Gastroesophageal sphincter (tissue), 4 donors: ENCODE measurements at regions not wholly inside any gene's neighbourhood (a gene's known extent, or its start where the extent isn't known, plus 50 kb on each side); places are given as distances from the start of the nearest gene placed in this dataset.

Source experiments
- ATAC-seq: fragments of 150-250 bp; one replicate; pipeline ENCODE4 v1.9.1; 2016; ENCODE audit warnings: mild to moderate bottlenecking, moderate library complexity
- H3K27ac ChIP-seq, 4 donors: fragments of 200-600 bp; sonication (generic) in 3 of 4; 1 replicate in 3 of 4; 2 replicates in 1 of 4; pipeline ENCODE4 v1.5.1; 2016 to 2019
- H3K27me3 ChIP-seq: fragments of 200-600 bp; sonication (generic); one replicate; pipeline ENCODE4 v1.5.1; 2019
- H3K36me3 ChIP-seq, 2 donors: fragments of 200-600 bp; sonication (generic); one replicate each; pipeline ENCODE4 v1.5.1; 2019; ENCODE audit warnings: control low read depth in 1 of 2
- H3K4me1 ChIP-seq, 3 donors: fragments of 200-600 bp; sonication (generic); 1 replicate in 2 of 3; 2 replicates in 1 of 3; pipeline ENCODE4 v1.5.1; 2016 to 2019; ENCODE audit warnings: control low read depth in 2 of 3
- H3K4me3 ChIP-seq, 2 donors: fragments of 200-600 bp; sonication (generic); one replicate each; pipeline ENCODE4 v1.5.1; 2019; ENCODE audit warnings: mild to moderate bottlenecking in 1 of 2, moderate library complexity in 1 of 2
- H3K9me3 ChIP-seq, 3 donors: fragments of 200-600 bp; sonication (generic); one replicate each; pipeline ENCODE4 v1.5.1; 2017 to 2019; ENCODE audit warnings: control low read depth in 2 of 3
- CTCF ChIP-seq, 4 experiments: fragments of 200-600 bp in 2 of 4; fragments of 450-650 bp in 2 of 4; sonication (generic) in 1 of 4; IDR thresholded peaks; one replicate each; pipeline ENCODE4 v1.5.1; 2017 to 2019; ENCODE audit warnings: antibody characterized with exemption in 4 of 4, mild to moderate bottlenecking in 2 of 4, moderate library complexity in 2 of 4
- EP300 ChIP-seq: sonication (generic); formaldehyde crosslinking; IDR thresholded peaks from one replicate; pipeline ENCODE4 v1.6.1; 2017; ENCODE audit warnings: antibody characterized with exemption, mild to moderate bottlenecking
- POLR2A ChIP-seq, 2 donors: fragments of 450-650 bp; IDR thresholded peaks; one replicate each; pipeline ENCODE4 v1.6.1; 2017; ENCODE audit warnings: antibody characterized with exemption in 2 of 2, mild to moderate bottlenecking in 2 of 2, moderate library complexity in 1 of 2
- POLR2AphosphoS5 ChIP-seq: sonication (generic); formaldehyde crosslinking; IDR thresholded peaks from one replicate; pipeline ENCODE4 v1.6.1; 2017; ENCODE audit warnings: antibody characterized with exemption
- WGBS, 2 donors: methylation state at CpG; one replicate each; pipeline ENCODE4 v1.1.5; 2018; ENCODE audit warnings: low coverage in 1 of 2; 5-methylcytosine and 5-hydroxymethylcytosine counted together

GRCh38 chr12:19633194-19633593, 193.9 kb downstream of the AEBP2 start:
- H3K9me3 ChIP-seq, result no peaks in the 10 kb centered on the region
- ATAC-seq, result no peak
- no peaks in the 10 kb centered on the region for H3K4me1 ChIP-seq
- H3K4me3 ChIP-seq, result no peak overlapping the region
- H3K36me3 ChIP-seq, result no peaks in the 10 kb centered on the region
- no peaks in the 10 kb centered on the region for H3K27me3 ChIP-seq
- TF ChIP-seq POLR2AphosphoS5 (no peak), CTCF (IDR thresholded peaks at IDR 0.05) (no peak), POLR2A (IDR thresholded peaks at IDR 0.05) (no peak), EP300 (no peak)
- WGBS, 2 donors, result 81 to 100% methylated on average over 2 of the region's 2 CpGs
- no peak overlapping the region for H3K27ac ChIP-seq

- Histone ChIP-seq H3K27ac (no peak overlapping the region), H3K36me3 (no peaks in the 10 kb centered on the region), H3K27me3 (no peaks in the 10 kb centered on the region), H3K9me3 (no peaks in the 10 kb centered on the region), H3K4me1 (no peaks in the 10 kb centered on the region), H3K4me3 (no peak overlapping the region)
- 87 to 96% methylated on average over 2 of the region's 2 CpGs for WGBS, 2 donors
- no peak for ATAC-seq
- TF ChIP-seq EP300 (no peak), POLR2AphosphoS5 (no peak)
Observed at GRCh38 chr12:19633641-19634040, 194.3 kb downstream of the AEBP2 start.

GRCh38 chr12:19639781-19640415, 200.6 kb downstream of the AEBP2 start:
- H3K36me3 ChIP-seq, result no peaks in the 10 kb centered on the region
- no peaks in the 10 kb centered on the region for H3K9me3 ChIP-seq
- H3K4me3 ChIP-seq, result no peak overlapping the region
- no peak for TF ChIP-seq POLR2AphosphoS5
- TF ChIP-seq EP300, result no peak
- no peak for TF ChIP-seq POLR2A (IDR thresholded peaks at IDR 0.05)
- TF ChIP-seq CTCF (IDR thresholded peaks at IDR 0.05), result no peak
- no peak for ATAC-seq
- no peaks in the 10 kb centered on the region for H3K27me3 ChIP-seq
- WGBS, 2 donors, result 65% methylated on average over 5 of the region's 5 CpGs
- peaks cover 0 to 11% (median 0%) of the 10 kb centered on the region in 3 donors for H3K4me1 ChIP-seq
- no peak overlapping the region for H3K27ac ChIP-seq

GRCh38 chr12:19641235-19642080, 202.2 kb downstream of the AEBP2 start:
- no peak overlapping the region for H3K4me3 ChIP-seq
- H3K36me3 ChIP-seq, result no peaks in the 10 kb centered on the region
- H3K4me1 ChIP-seq, result peaks cover 0 to 11% (median 0%) of the 10 kb centered on the region in 3 donors
- H3K27ac ChIP-seq, result no peak overlapping the region
- no peak for ATAC-seq
- no peaks in the 10 kb centered on the region for H3K9me3 ChIP-seq
- TF ChIP-seq POLR2A (IDR thresholded peaks at IDR 0.05), result no peak
- no peaks in the 10 kb centered on the region for H3K27me3 ChIP-seq
- 75 to 92% methylated on average over 4 to 5 of the region's 5 CpGs for WGBS, 2 donors

- Histone ChIP-seq H3K27me3 (no peaks in the 10 kb centered on the region), H3K4me1 (peaks cover 0 to 11% (median 0%) of the 10 kb centered on the region in 3 donors), H3K4me3 (no peak overlapping the region), H3K9me3 (no peaks in the 10 kb centered on the region), H3K36me3 (no peaks in the 10 kb centered on the region), H3K27ac (no peak overlapping the region)
- 94 to 100% methylated on average over 3 to 4 of the region's 4 CpGs for WGBS, 2 donors
- ATAC-seq, result no peak
- no peak for TF ChIP-seq CTCF (IDR thresholded peaks at IDR 0.05)
- no peak for TF ChIP-seq POLR2A (IDR thresholded peaks at IDR 0.05)
Observed at GRCh38 chr12:19642345-19642744, 203.1 kb downstream of the AEBP2 start.

GRCh38 chr12:19643635-19644034, 204.3 kb downstream of the AEBP2 start:
- Histone ChIP-seq H3K4me1 (peaks cover 0 to 22% (median 0%) of the 10 kb centered on the region in 3 donors), H3K27me3 (no peaks in the 10 kb centered on the region), H3K27ac (no peak overlapping the region), H3K36me3 (no peaks in the 10 kb centered on the region), H3K4me3 (no peak overlapping the region), H3K9me3 (no peaks in the 10 kb centered on the region)
- TF ChIP-seq CTCF (IDR thresholded peaks at IDR 0.05), result peak; percentile 39 to 72 (median 62)
- no peak for TF ChIP-seq POLR2AphosphoS5
- TF ChIP-seq EP300, result no peak
- TF ChIP-seq POLR2A (IDR thresholded peaks at IDR 0.05), result no peak
- ATAC-seq, result peak; percentile 46
- 8 to 18% methylated on average over 4 to 5 of the region's 5 CpGs for WGBS, 2 donors
